ENCODE measurements at regions not wholly inside any gene's neighbourhood (a gene's known extent, or its start where the extent isn't known, plus 50 kb on each side); places are given as distances from the start of the nearest gene placed in this dataset.

GRCh38 chr6:15877231-15877630 is 214.4 kb upstream of the DTNBP1 start:
- TF ChIP-seq EP300 (IDR thresholded peaks at IDR 0.05; ENCODE audit: borderline replicate concordance) (no peak), EGR1 (IDR thresholded peaks at IDR 0.05) (no peak), REST (IDR thresholded peaks at IDR 0.05; ENCODE audit: low read depth) (no peak), RAD21 (IDR thresholded peaks at IDR 0.05; ENCODE audit: low read depth) (no peak), CEBPB (IDR thresholded peaks at IDR 0.05) (no peak), MAX (IDR thresholded peaks at IDR 0.05) (no peak), NFIC (IDR thresholded peaks at IDR 0.05) (no peak), TCF12 (IDR thresholded peaks at IDR 0.05; ENCODE audit: low read depth) (no peak), YY1 (IDR thresholded peaks at IDR 0.05; ENCODE audit: low read depth) (no peak), FOXM1 (IDR thresholded peaks at IDR 0.05; ENCODE audit: borderline replicate concordance, low read depth) (no peak), TAF1 (IDR thresholded peaks at IDR 0.05; ENCODE audit: low read depth) (no peak), ZBTB7A (IDR thresholded peaks at IDR 0.05; ENCODE audit: low read depth) (no peak), TEAD4 (IDR thresholded peaks at IDR 0.05) (no peak), USF1 (IDR thresholded peaks at IDR 0.05) (no peak)
